CD4-positive, alpha-beta T cell (primary cell): ENCODE measurements at regions not wholly inside any gene's neighbourhood (a gene's known extent, or its start where the extent isn't known, plus 50 kb on each side); places are given as distances from the start of the nearest gene placed in this dataset.

Source experiments
- ATAC-seq: fragments of 200-7000 bp; cut with Tn5 transposase; one replicate; pipeline ENCODE4 v1.10.0; 2022; ENCODE audit warnings: mild to moderate bottlenecking; ENCODE audit not compliant: poor library complexity
- CTCF ChIA-PET: fragments of 350-600 bp; sonication (Branson Sonifier 250); formaldehyde crosslinking; loops from one replicate; lab custom pipeline; 2021; ENCODE audit warnings: antibody characterized with exemption, inconsistent platforms; lab: Charles Lee
- POLR2A ChIA-PET: fragments of 350-600 bp; sonication (Branson Sonifier 250); formaldehyde crosslinking; loops from one replicate; lab custom pipeline; 2021; ENCODE audit warnings: antibody characterized with exemption, inconsistent platforms; lab: Charles Lee
- DNase-seq, 14 experiments: peaks; one replicate each; pipeline ENCODE4 v3.0.0-alpha.2; 2013 to 2020; ENCODE audit warnings: mixed read lengths in 2 of 14
- H3K27ac ChIP-seq, 2 donors: one replicate each; pipeline versions ENCODE4 v1.5.1 to v1.7.0; 2013; ENCODE audit warnings: low read length in 2 of 2, low read depth in 1 of 2, mild to moderate bottlenecking in 1 of 2
- H3K27me3 ChIP-seq, 2 experiments: 1 replicate in 1 of 2; 2 replicates in 1 of 2; pipeline versions ENCODE4 v1.6.1 to v1.7.0; 2013; ENCODE audit warnings: low read length in 2 of 2, control low read depth in 1 of 2, mild to moderate bottlenecking in 1 of 2, moderate library complexity in 1 of 2; ENCODE audit not compliant: insufficient read depth in 2 of 2, control insufficient read depth in 1 of 2
- H3K36me3 ChIP-seq: one replicate; pipeline ENCODE4 v1.6.1; 2013; ENCODE audit warnings: low read length, control low read depth; ENCODE audit not compliant: insufficient read depth
- H3K4me1 ChIP-seq: one replicate; pipeline ENCODE4 v1.6.1; 2013; ENCODE audit warnings: low read length, control low read depth; ENCODE audit not compliant: insufficient read depth
- H3K4me3 ChIP-seq: one replicate; pipeline ENCODE4 v1.5.1; 2013; ENCODE audit warnings: mild to moderate bottlenecking, low read length, moderate library complexity
- H3K9me3 ChIP-seq, 2 experiments: 1 replicate in 1 of 2; 2 replicates in 1 of 2; pipeline versions ENCODE4 v1.6.1 to v1.7.0; 2013; ENCODE audit warnings: low read length in 2 of 2, mild to moderate bottlenecking in 2 of 2, control low read depth in 1 of 2, moderate library complexity in 1 of 2; ENCODE audit not compliant: control insufficient read depth in 1 of 2, insufficient read depth in 1 of 2
- H3K27ac Mint-ChIP-seq: one replicate; pipeline ENCODE4 v1.8.0; 2020; ENCODE audit warnings: mixed read lengths
- H3K27me3 Mint-ChIP-seq: one replicate; pipeline ENCODE4 v1.8.0; 2021; ENCODE audit warnings: mixed read lengths
- H3K36me3 Mint-ChIP-seq: one replicate; pipeline ENCODE4 v1.8.0; 2021; ENCODE audit warnings: low read depth, mixed read lengths
- H3K4me1 Mint-ChIP-seq: one replicate; pipeline ENCODE4 v1.8.0; 2021; ENCODE audit warnings: low read depth, mixed read lengths
- H3K4me3 Mint-ChIP-seq: one replicate; pipeline ENCODE4 v1.8.0; 2020; ENCODE audit warnings: mild to moderate bottlenecking, mixed read lengths
- H3K9me3 Mint-ChIP-seq: one replicate; pipeline ENCODE4 v1.8.0; 2020; ENCODE audit warnings: mixed read lengths
- intact Hi-C, 2 experiments: fragments of 100-400 bp; cut with DNase I in 1 of 2; cut with micrococcal nuclease in 1 of 2; formaldehyde crosslinking; loops; one replicate each; pipeline versions ENCODE4 v1.15.1 to v1.9.0; 2023 to 2025; cut with DNase I, micrococcal nuclease
- TF ChIP-seq, protein P1 (sequence below): fragments of 200-600 bp; IDR thresholded peaks from one replicate; pipeline ENCODE4 v1.8.0; 2022; ENCODE audit warnings: antibody characterized with exemption, mild to moderate bottlenecking

- Histone ChIP-seq H3K9me3 (no peaks in the 10 kb centered on the region), H3K4me3 (no peak overlapping the region), H3K27ac (no peak overlapping the region), H3K27me3 (no peaks in the 10 kb centered on the region), H3K4me1 (no peaks in the 10 kb centered on the region), H3K36me3 (no peaks in the 10 kb centered on the region)
- H3K4me1 Mint-ChIP-seq, result peaks cover 13% of the 10 kb centered on the region
- intact Hi-C loops, result no loop called here
- DNase-seq (no peak), ATAC-seq (no peak)
- ChIA-PET POLR2A (interaction anchor here (0.9 kb wide), 1 partner anchor 16 kb away, joined by 3 read pairs; no protein-coding TSS in a partner anchor), CTCF (no interaction called here)
- no peaks in the 10 kb centered on the region for H3K27me3 Mint-ChIP-seq
- peak overlapping the region; percentile 13 for H3K4me3 Mint-ChIP-seq
- TF ChIP-seq, protein P1, sequence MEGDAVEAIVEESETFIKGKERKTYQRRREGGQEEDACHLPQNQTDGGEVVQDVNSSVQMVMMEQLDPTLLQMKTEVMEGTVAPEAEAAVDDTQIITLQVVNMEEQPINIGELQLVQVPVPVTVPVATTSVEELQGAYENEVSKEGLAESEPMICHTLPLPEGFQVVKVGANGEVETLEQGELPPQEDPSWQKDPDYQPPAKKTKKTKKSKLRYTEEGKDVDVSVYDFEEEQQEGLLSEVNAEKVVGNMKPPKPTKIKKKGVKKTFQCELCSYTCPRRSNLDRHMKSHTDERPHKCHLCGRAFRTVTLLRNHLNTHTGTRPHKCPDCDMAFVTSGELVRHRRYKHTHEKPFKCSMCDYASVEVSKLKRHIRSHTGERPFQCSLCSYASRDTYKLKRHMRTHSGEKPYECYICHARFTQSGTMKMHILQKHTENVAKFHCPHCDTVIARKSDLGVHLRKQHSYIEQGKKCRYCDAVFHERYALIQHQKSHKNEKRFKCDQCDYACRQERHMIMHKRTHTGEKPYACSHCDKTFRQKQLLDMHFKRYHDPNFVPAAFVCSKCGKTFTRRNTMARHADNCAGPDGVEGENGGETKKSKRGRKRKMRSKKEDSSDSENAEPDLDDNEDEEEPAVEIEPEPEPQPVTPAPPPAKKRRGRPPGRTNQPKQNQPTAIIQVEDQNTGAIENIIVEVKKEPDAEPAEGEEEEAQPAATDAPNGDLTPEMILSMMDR, result no peak
- H3K27ac Mint-ChIP-seq, result peak overlapping the region; percentile 7
- H3K36me3 Mint-ChIP-seq, result no peaks in the 10 kb centered on the region
- H3K9me3 Mint-ChIP-seq, result no peaks in the 10 kb centered on the region
Observed at GRCh38 chr4:26233350-26233749, 87.5 kb upstream of the RBPJ start.

DNA sequence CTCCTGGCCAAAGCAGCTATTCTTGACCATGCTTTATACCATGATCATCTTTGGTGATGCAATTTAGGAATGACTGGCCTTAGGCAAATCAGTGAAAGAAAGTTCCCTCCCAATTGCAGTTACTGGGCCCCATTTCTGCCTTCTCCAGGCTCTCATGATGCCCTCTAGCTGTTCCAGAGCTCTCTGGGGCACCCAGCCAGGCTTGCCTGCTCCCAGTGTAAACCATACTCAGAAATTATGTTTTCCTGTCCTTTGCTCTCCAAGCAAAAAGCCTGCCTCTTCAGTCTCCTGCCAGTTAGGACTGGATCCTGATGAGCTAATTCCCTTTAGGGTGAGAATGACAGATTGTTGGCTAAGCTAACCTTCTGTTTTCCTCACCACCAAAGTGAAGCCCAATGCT, 85.3 kb upstream of the RBPJ start:
- Mint-ChIP-seq H3K27me3 (no peaks in the 10 kb centered on the region), H3K4me3 (no peak overlapping the region), H3K36me3 (no peaks in the 10 kb centered on the region), H3K27ac (no peak overlapping the region), H3K4me1 (peaks cover 13% of the 10 kb centered on the region), H3K9me3 (no peaks in the 10 kb centered on the region)
- ChIA-PET CTCF (no interaction called here), POLR2A (no interaction called here)
- intact Hi-C loops, result no loop called here
- no peaks in the 10 kb centered on the region for H3K4me1 ChIP-seq
- H3K36me3 ChIP-seq, result no peaks in the 10 kb centered on the region
- no peak overlapping the region for H3K4me3 ChIP-seq
- TF ChIP-seq, protein P1, result no peak
- H3K9me3 ChIP-seq, result no peaks in the 10 kb centered on the region
- H3K27me3 ChIP-seq, result no peaks in the 10 kb centered on the region
- ATAC-seq (no peak), DNase-seq (peak in 1 of 14 experiments; percentile 12)
- no peak overlapping the region for H3K27ac ChIP-seq

DNA sequence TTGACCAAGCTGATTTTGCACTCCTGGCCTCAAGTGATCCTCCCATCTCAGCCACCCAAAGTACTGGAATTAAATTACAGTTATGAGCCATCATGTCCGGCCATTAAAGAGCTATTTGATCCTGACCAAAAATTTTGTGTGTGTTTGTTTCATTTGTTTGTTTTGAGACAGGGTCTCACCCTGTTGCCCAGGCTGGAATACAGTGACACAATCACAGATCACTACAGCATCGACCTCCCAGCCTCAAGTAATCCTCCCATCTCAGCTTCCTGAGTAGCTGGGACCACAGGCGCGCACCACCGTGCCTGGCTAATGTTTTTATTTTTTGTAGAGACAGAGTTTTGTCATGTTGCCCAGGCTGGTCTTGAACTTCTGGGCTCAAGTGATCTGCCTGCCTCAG, 82.9 kb upstream of the RBPJ start:
- H3K27ac Mint-ChIP-seq, result no peak overlapping the region
- intact Hi-C loops, result no loop called here
- H3K4me1 Mint-ChIP-seq, result peaks cover 11% of the 10 kb centered on the region
- ChIA-PET POLR2A (no interaction called here), CTCF (no interaction called here)
- ATAC-seq, result no peak
- no peak overlapping the region for H3K4me3 ChIP-seq
- no peaks in the 10 kb centered on the region for H3K27me3 ChIP-seq
- H3K27me3 Mint-ChIP-seq, result no peaks in the 10 kb centered on the region
- no peaks in the 10 kb centered on the region for H3K9me3 Mint-ChIP-seq
- H3K27ac ChIP-seq, result no peak overlapping the region
- H3K36me3 Mint-ChIP-seq, result no peaks in the 10 kb centered on the region
- H3K4me3 Mint-ChIP-seq, result no peak overlapping the region
- H3K9me3 ChIP-seq, result no peaks in the 10 kb centered on the region
- TF ChIP-seq, protein P1, result no peak
- DNase-seq, result no peak
- H3K4me1 ChIP-seq, result no peaks in the 10 kb centered on the region
- no peaks in the 10 kb centered on the region for H3K36me3 ChIP-seq
